BLaER1 (cell line): ENCODE measurements at regions not wholly inside any gene's neighbourhood (a gene's known extent, or its start where the extent isn't known, plus 50 kb on each side); places are given as distances from the start of the nearest gene placed in this dataset.
A peak's percentile ranks its signal among the peaks of the same experiment; 100 is the strongest.
"Not testable (repeated sequence)": the region's sequence is repeated elsewhere in the genome, so short reads cannot be mapped to it uniquely, and the experiment has no call there.

Experiments used
- H3K27ac ChIP-seq: shearing (Covaris generic); formaldehyde crosslinking; 2 replicates; pipeline ENCODE4 v1.8.1; 2022
- H3K27me3 ChIP-seq: shearing (Covaris generic); formaldehyde crosslinking; 2 replicates; pipeline ENCODE4 v1.8.1; 2022
- H3K36me3 ChIP-seq: shearing (Covaris generic); formaldehyde crosslinking; 2 replicates; pipeline ENCODE4 v1.8.1; 2022
- H3K4me1 ChIP-seq: shearing (Covaris generic); formaldehyde crosslinking; 2 replicates; pipeline ENCODE4 v1.8.1; 2022
- H3K4me2 ChIP-seq: shearing (Covaris generic); formaldehyde crosslinking; 2 replicates; pipeline ENCODE4 v1.8.1; 2022
- H3K4me3 ChIP-seq: shearing (Covaris generic); formaldehyde crosslinking; 2 replicates; pipeline ENCODE4 v1.8.1; 2022
- H3K9ac ChIP-seq: shearing (Covaris generic); formaldehyde crosslinking; 2 replicates; pipeline ENCODE4 v1.8.1; 2022
- H3K9me3 ChIP-seq: shearing (Covaris generic); formaldehyde crosslinking; 2 replicates; pipeline ENCODE4 v1.8.1; 2022
- H4K20me1 ChIP-seq: shearing (Covaris generic); formaldehyde crosslinking; 2 replicates; pipeline ENCODE4 v1.8.1; 2022
- Cebpa-rat ChIP-seq: shearing (Covaris generic); IDR thresholded peaks from 2 replicates; pipeline ENCODE4 v1.8.1; 2022

GRCh38 chr16:7231762-7232161, 100.9 kb upstream of the RBFOX1 start:
- no peak overlapping the region for H3K4me3 ChIP-seq
- H3K9me3 ChIP-seq = no peaks in the 10 kb centered on the region
- H3K4me1 ChIP-seq = no peaks in the 10 kb centered on the region
- no peaks in the 10 kb centered on the region for H3K36me3 ChIP-seq
- TF ChIP-seq Cebpa-rat = no peak
- no peak overlapping the region for H3K27ac ChIP-seq
- H4K20me1 ChIP-seq = no peaks in the 10 kb centered on the region
- H3K27me3 ChIP-seq = no peaks in the 10 kb centered on the region
- H3K4me2 ChIP-seq = no peak overlapping the region
- H3K9ac ChIP-seq = no peak overlapping the region

DNA sequence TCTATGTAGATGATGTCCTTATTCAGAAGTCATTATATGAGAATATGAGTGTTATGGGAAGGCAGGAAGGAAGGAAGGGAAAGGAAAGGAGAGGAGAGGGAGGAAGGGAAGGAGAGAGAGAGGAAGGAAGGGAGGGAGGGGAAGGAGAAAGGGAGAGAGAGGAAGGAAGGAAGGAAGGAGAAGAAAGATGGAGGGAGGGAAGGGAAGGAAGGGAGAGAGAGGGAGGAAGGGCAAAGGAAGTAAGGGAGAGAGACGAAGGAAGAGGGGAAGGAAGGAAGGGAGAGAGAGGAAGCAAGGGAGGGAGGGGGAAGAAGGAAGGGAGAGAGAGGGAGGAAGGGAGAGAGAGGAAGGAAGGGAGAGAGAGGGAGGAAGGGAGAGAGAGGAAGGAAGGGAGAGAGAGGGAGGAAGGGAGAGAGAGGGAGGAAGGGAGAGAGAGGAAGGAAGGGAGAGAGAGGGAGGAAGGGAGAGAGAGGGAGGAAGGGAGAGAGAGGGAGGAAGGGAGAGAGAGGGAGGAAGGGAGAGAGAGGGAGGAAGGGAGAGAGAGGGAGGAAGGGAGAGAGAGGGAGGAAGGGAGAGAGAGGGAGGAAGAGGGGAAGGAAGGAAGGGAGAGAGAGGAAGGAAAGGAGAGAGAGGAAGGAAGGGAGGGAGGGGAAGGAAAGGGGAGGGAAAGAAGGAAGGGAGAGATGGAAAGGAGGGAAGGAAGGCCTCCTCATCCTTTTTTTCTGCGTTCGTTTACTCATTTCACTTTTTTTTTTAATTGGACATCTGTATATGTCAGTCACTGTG, 103.0 kb upstream of the RBFOX1 start:
- not testable (repeated sequence) for H4K20me1 ChIP-seq, H3K4me1 ChIP-seq, H3K9ac ChIP-seq, H3K27me3 ChIP-seq, H3K4me2 ChIP-seq, H3K4me3 ChIP-seq, H3K27ac ChIP-seq, H3K36me3 ChIP-seq, H3K9me3 ChIP-seq

DNA sequence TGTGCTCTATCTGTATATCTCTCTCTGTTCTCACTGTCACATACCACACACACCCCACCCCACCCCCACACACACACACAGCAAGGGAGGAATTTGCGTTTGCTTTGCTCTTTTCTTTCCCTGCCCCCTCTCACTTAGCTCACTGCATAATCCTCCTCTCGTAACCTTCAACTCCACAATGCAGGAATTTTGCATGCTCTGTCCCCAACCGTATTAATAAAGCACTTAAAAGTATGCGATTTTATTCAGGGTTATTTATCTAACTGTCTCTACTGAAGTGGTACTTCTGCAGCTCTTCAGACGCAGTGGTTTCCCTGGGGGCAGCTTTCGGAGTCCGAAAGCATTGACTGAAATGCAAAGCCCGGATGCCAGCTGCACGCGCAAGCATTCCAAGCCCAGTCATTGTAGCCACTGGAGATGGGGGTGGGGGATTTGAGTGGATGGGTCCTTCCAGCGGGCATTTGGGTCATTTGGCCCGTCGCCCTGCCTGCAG, 105.4 kb upstream of the RBFOX1 start:
- H3K4me3 ChIP-seq = no peak overlapping the region
- H3K4me1 ChIP-seq = no peaks in the 10 kb centered on the region
- H3K27ac ChIP-seq = no peak overlapping the region
- no peaks in the 10 kb centered on the region for H3K9me3 ChIP-seq
- no peak overlapping the region for H3K9ac ChIP-seq
- H3K27me3 ChIP-seq = no peaks in the 10 kb centered on the region
- H3K4me2 ChIP-seq = no peak overlapping the region
- H4K20me1 ChIP-seq = no peaks in the 10 kb centered on the region
- no peaks in the 10 kb centered on the region for H3K36me3 ChIP-seq
- no peak for TF ChIP-seq Cebpa-rat

- no peak overlapping the region for H3K27ac ChIP-seq
- H3K9me3 ChIP-seq = no peaks in the 10 kb centered on the region
- H3K4me3 ChIP-seq = no peak overlapping the region
- no peaks in the 10 kb centered on the region for H3K36me3 ChIP-seq
- no peak overlapping the region for H3K9ac ChIP-seq
- no peaks in the 10 kb centered on the region for H3K4me1 ChIP-seq
- no peaks in the 10 kb centered on the region for H3K27me3 ChIP-seq
- TF ChIP-seq Cebpa-rat = no peak
- no peaks in the 10 kb centered on the region for H4K20me1 ChIP-seq
- no peak overlapping the region for H3K4me2 ChIP-seq
Observed at GRCh38 chr16:7221157-7221556, 111.5 kb upstream of the RBFOX1 start.

DNA sequence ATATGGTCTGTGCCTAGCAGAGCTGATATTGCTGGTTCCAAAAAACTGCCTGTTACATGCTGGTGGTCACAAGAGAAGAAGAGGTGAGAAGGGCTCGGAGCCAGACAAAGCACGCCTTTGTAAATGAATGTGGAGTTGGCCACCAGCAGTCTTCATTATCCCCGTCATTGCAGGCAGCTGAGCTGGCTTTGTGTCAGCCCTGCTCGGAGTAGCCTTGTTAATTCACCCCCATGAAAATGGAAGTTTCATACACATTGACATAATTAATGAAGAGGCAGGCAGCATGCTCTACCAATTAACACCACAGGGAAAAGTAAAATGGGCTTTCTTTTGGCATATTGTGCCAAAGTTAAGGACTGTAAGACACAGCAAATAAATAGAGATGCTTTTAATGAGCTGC, 113.7 kb upstream of the RBFOX1 start:
- H3K27me3 ChIP-seq = no peaks in the 10 kb centered on the region
- no peaks in the 10 kb centered on the region for H3K9me3 ChIP-seq
- H3K4me1 ChIP-seq = peaks cover 10% of the 10 kb centered on the region
- no peaks in the 10 kb centered on the region for H3K36me3 ChIP-seq
- no peak overlapping the region for H3K27ac ChIP-seq
- no peak for TF ChIP-seq Cebpa-rat
- no peak overlapping the region for H3K4me2 ChIP-seq
- H3K4me3 ChIP-seq = no peak overlapping the region
- H3K9ac ChIP-seq = no peak overlapping the region
- no peaks in the 10 kb centered on the region for H4K20me1 ChIP-seq

GRCh38 chr16:7217797-7218196, 114.8 kb upstream of the RBFOX1 start:
- H3K36me3 ChIP-seq = no peaks in the 10 kb centered on the region
- no peak overlapping the region for H3K27ac ChIP-seq
- H3K9me3 ChIP-seq = no peaks in the 10 kb centered on the region
- H3K27me3 ChIP-seq = no peaks in the 10 kb centered on the region
- no peaks in the 10 kb centered on the region for H4K20me1 ChIP-seq
- no peak for TF ChIP-seq Cebpa-rat
- no peak overlapping the region for H3K4me2 ChIP-seq
- no peak overlapping the region for H3K4me3 ChIP-seq
- H3K9ac ChIP-seq = no peak overlapping the region
- H3K4me1 ChIP-seq = peaks cover 14% of the 10 kb centered on the region

- no peak for TF ChIP-seq Cebpa-rat
- Histone ChIP-seq H3K9me3 (no peaks in the 10 kb centered on the region), H3K36me3 (no peaks in the 10 kb centered on the region), H3K4me3 (no peak overlapping the region), H4K20me1 (no peaks in the 10 kb centered on the region), H3K27me3 (no peaks in the 10 kb centered on the region), H3K27ac (no peak overlapping the region), H3K9ac (no peak overlapping the region), H3K4me2 (no peak overlapping the region), H3K4me1 (peaks cover 20% of the 10 kb centered on the region)
Observed at GRCh38 chr16:7216719-7217118, 115.9 kb upstream of the RBFOX1 start.

DNA sequence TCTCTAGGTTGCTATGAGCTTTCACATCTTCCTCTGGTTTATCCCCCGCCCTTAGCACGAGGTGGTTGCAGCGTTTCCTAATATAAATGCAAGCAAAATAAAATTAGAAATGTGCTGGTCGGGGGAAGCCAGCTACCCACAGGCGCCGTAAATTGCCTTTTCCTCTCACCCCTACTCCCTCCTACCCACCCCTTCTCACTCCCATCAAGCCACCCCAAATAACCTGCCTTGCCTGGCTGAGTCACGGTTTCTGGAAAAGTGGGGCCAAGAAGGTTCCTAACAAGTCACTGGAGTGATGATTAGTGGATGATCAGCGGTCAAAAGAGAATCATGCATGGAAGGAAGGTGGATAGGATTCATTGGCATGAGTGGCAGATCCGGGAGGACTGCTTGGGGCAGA, 120.9 kb upstream of the RBFOX1 start:
- no peak overlapping the region for H3K4me3 ChIP-seq
- no peaks in the 10 kb centered on the region for H3K36me3 ChIP-seq
- no peaks in the 10 kb centered on the region for H3K27me3 ChIP-seq
- no peak overlapping the region for H3K9ac ChIP-seq
- peak overlapping the region; percentile 64 for H3K4me2 ChIP-seq
- peaks cover 29% of the 10 kb centered on the region for H3K4me1 ChIP-seq
- no peak for TF ChIP-seq Cebpa-rat
- no peaks in the 10 kb centered on the region for H3K9me3 ChIP-seq
- H4K20me1 ChIP-seq = no peaks in the 10 kb centered on the region
- no peak overlapping the region for H3K27ac ChIP-seq

- Histone ChIP-seq H3K9me3 (no peaks in the 10 kb centered on the region), H3K4me1 (peaks cover 25% of the 10 kb centered on the region), H3K27me3 (no peaks in the 10 kb centered on the region), H3K9ac (no peak overlapping the region), H4K20me1 (no peaks in the 10 kb centered on the region), H3K4me2 (no peak overlapping the region), H3K4me3 (no peak overlapping the region), H3K36me3 (no peaks in the 10 kb centered on the region), H3K27ac (no peak overlapping the region)
- peak; percentile 76 for TF ChIP-seq Cebpa-rat
Observed at GRCh38 chr16:7209598-7209997, 123.0 kb upstream of the RBFOX1 start.

GRCh38 chr16:7206469-7206868, 126.2 kb upstream of the RBFOX1 start:
- Histone ChIP-seq H3K4me2 (no peak overlapping the region), H3K27me3 (no peaks in the 10 kb centered on the region), H3K27ac (no peak overlapping the region), H3K36me3 (no peaks in the 10 kb centered on the region), H3K9me3 (no peaks in the 10 kb centered on the region), H3K4me1 (peaks cover 6% of the 10 kb centered on the region), H3K9ac (no peak overlapping the region), H4K20me1 (no peaks in the 10 kb centered on the region), H3K4me3 (no peak overlapping the region)
- TF ChIP-seq Cebpa-rat = no peak

DNA sequence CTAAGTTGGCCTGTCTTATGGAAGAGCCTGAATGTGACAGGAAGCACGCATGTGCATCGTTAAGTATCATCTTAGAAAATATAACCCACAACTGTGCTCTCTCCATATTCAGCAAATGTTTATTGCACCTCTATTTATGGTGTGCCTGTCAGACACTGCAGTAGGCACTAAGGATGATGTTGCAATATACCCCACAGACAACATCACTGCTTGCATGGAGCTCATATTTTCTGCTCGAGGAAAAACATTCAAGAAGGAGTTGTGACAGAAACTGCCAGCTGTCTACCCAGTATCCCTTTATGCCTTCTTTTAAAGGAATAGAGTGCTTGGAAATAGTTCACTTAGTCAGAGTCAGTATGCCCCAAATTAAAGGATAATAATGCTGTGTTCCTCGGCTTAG, 132.3 kb upstream of the RBFOX1 start:
- H3K9me3 ChIP-seq = no peaks in the 10 kb centered on the region
- no peak overlapping the region for H3K4me2 ChIP-seq
- H4K20me1 ChIP-seq = no peaks in the 10 kb centered on the region
- H3K4me3 ChIP-seq = no peak overlapping the region
- H3K9ac ChIP-seq = no peak overlapping the region
- H3K27me3 ChIP-seq = no peaks in the 10 kb centered on the region
- H3K4me1 ChIP-seq = no peaks in the 10 kb centered on the region
- no peak overlapping the region for H3K27ac ChIP-seq
- no peak for TF ChIP-seq Cebpa-rat
- no peaks in the 10 kb centered on the region for H3K36me3 ChIP-seq
